ENCODE measurements at regions not wholly inside any gene's neighbourhood (a gene's known extent, or its start where the extent isn't known, plus 50 kb on each side); places are given as distances from the start of the nearest gene placed in this dataset.

DNA sequence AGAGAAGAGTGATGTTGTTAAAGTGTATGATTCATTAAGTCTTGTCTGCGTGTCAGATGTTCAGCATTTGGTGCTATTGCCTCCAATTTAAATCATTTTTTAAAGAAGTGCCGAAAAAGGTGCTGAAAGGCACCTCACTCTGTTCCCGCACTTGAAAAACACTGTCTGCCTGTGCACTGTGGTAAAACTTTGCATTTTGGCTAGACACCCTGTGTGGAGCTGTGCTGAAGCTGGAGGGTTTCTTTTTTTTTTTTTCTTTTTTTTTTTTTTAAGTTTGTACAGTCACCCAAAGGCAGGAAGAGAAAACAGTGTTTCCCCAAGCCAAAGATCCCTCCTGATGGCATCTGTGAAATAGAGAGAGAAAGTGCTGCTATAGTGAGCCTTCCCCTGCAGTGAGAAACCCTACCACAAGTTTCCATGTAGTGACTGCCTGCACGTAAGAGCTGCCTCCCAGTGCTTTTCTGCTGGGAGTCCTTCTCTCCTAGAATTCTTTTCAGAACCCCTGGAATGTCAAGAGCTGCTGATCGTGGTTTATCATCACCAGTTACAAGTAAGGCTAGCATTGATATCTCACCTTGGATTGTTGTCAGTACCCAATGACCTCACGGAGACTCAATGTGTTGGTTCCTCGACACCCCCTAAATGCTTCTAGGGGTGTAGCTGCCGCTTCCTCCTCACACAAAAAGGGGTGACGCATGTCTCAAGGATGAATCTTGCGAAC lies 116.0 kb upstream of the SOX9 start:
- no peak for DNase-seq (ENCODE audit: low read depth, low spot score)
- CTCF ChIA-PET: interaction anchor here (0.6 kb wide), 1 partner anchor 71 kb away, joined by 4 read pairs; no protein-coding TSS in a partner anchor
- BruUV-seq (replicated peaks): no TSS peak
- H3K4me3 ChIP-seq (ENCODE audit: low read depth in 2 of 2, low read length in 2 of 2): no peak overlapping the region
- no peak overlapping the region for H3K27ac ChIP-seq (ENCODE audit: low read length)
- POLR2A ChIA-PET: no interaction called here
- H3K4me1 ChIP-seq (ENCODE audit: control insufficient read depth, insufficient read depth, low read length): no peaks in the 10 kb centered on the region
- intact Hi-C loops (cut with micrococcal nuclease; ENCODE audit: unreplicated experiment): no loop called here
- no peaks in the 10 kb centered on the region for H3K27me3 ChIP-seq (ENCODE audit: control insufficient read depth, insufficient read depth, low read length)
- in situ Hi-C loops (cut with HindIII; ENCODE audit: low pct_unique_long_range_greater_than_20kb, low sequenced_read_pairs): no loop called here
- H3K9me3 ChIP-seq (ENCODE audit: control insufficient read depth, insufficient read depth, low read depth, low read length): no peaks in the 10 kb centered on the region
- TF ChIP-seq TCF7L2 (IDR thresholded peaks at IDR 0.05; ENCODE audit: low read depth, low read length): no peak
- TF ChIP-seq, protein P1, sequence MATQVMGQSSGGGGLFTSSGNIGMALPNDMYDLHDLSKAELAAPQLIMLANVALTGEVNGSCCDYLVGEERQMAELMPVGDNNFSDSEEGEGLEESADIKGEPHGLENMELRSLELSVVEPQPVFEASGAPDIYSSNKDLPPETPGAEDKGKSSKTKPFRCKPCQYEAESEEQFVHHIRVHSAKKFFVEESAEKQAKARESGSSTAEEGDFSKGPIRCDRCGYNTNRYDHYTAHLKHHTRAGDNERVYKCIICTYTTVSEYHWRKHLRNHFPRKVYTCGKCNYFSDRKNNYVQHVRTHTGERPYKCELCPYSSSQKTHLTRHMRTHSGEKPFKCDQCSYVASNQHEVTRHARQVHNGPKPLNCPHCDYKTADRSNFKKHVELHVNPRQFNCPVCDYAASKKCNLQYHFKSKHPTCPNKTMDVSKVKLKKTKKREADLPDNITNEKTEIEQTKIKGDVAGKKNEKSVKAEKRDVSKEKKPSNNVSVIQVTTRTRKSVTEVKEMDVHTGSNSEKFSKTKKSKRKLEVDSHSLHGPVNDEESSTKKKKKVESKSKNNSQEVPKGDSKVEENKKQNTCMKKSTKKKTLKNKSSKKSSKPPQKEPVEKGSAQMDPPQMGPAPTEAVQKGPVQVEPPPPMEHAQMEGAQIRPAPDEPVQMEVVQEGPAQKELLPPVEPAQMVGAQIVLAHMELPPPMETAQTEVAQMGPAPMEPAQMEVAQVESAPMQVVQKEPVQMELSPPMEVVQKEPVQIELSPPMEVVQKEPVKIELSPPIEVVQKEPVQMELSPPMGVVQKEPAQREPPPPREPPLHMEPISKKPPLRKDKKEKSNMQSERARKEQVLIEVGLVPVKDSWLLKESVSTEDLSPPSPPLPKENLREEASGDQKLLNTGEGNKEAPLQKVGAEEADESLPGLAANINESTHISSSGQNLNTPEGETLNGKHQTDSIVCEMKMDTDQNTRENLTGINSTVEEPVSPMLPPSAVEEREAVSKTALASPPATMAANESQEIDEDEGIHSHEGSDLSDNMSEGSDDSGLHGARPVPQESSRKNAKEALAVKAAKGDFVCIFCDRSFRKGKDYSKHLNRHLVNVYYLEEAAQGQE (IDR thresholded peaks at IDR 0.05; ENCODE audit: insufficient read depth in 1 of 2, low read depth in 2 of 2, low read length in 1 of 2): no peak
- no peak for TF ChIP-seq POLR2AphosphoS5 (IDR thresholded peaks at IDR 0.05; ENCODE audit: low read depth, low read length)
- TF ChIP-seq SIN3A (IDR thresholded peaks at IDR 0.05; ENCODE audit: borderline replicate concordance, insufficient read depth, low read depth, low read length): no peak
- TF ChIP-seq, protein P2, sequence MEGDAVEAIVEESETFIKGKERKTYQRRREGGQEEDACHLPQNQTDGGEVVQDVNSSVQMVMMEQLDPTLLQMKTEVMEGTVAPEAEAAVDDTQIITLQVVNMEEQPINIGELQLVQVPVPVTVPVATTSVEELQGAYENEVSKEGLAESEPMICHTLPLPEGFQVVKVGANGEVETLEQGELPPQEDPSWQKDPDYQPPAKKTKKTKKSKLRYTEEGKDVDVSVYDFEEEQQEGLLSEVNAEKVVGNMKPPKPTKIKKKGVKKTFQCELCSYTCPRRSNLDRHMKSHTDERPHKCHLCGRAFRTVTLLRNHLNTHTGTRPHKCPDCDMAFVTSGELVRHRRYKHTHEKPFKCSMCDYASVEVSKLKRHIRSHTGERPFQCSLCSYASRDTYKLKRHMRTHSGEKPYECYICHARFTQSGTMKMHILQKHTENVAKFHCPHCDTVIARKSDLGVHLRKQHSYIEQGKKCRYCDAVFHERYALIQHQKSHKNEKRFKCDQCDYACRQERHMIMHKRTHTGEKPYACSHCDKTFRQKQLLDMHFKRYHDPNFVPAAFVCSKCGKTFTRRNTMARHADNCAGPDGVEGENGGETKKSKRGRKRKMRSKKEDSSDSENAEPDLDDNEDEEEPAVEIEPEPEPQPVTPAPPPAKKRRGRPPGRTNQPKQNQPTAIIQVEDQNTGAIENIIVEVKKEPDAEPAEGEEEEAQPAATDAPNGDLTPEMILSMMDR (IDR thresholded peaks at IDR 0.05): no peak
- H3K36me3 ChIP-seq (ENCODE audit: control insufficient read depth, insufficient read depth, low read length): no peaks in the 10 kb centered on the region
- no peak for ATAC-seq

- POLR2A ChIA-PET: no interaction called here
- TF ChIP-seq, protein P1 (IDR thresholded peaks at IDR 0.05; ENCODE audit: insufficient read depth in 1 of 2, low read depth in 2 of 2, low read length in 1 of 2): no peak
- no peak for TF ChIP-seq SIN3A (IDR thresholded peaks at IDR 0.05; ENCODE audit: borderline replicate concordance, insufficient read depth, low read depth, low read length)
- TF ChIP-seq, protein P2 (IDR thresholded peaks at IDR 0.05): no peak
- no peak for TF ChIP-seq TCF7L2 (IDR thresholded peaks at IDR 0.05; ENCODE audit: low read depth, low read length)
- no peak for TF ChIP-seq POLR2AphosphoS5 (IDR thresholded peaks at IDR 0.05; ENCODE audit: low read depth, low read length)
- in situ Hi-C loops (cut with HindIII; ENCODE audit: low pct_unique_long_range_greater_than_20kb, low sequenced_read_pairs): no loop called here
- H3K36me3 ChIP-seq (ENCODE audit: control insufficient read depth, insufficient read depth, low read length): no peaks in the 10 kb centered on the region
- H3K9me3 ChIP-seq (ENCODE audit: control insufficient read depth, insufficient read depth, low read depth, low read length): no peaks in the 10 kb centered on the region
- H3K4me1 ChIP-seq (ENCODE audit: control insufficient read depth, insufficient read depth, low read length): no peaks in the 10 kb centered on the region
- no peak overlapping the region for H3K27ac ChIP-seq (ENCODE audit: low read length)
- no peaks in the 10 kb centered on the region; the same call in 1 of the 2 replicates for H3K27me3 ChIP-seq (ENCODE audit: control insufficient read depth, insufficient read depth, low read length)
- no peak overlapping the region for H3K4me3 ChIP-seq (ENCODE audit: low read depth in 2 of 2, low read length in 2 of 2)
- BruUV-seq (replicated peaks): no TSS peak
- intact Hi-C loops (cut with micrococcal nuclease; ENCODE audit: unreplicated experiment): no loop called here
- CTCF ChIA-PET: no interaction called here
- DNase-seq (ENCODE audit: low read depth, low spot score): no peak
- ATAC-seq: no peak
Observed at GRCh38 chr17:72005332-72006163, 115.3 kb upstream of the SOX9 start.

Data from Panc1 (cell line).